ENCODE measurements at regions not wholly inside any gene's neighbourhood (a gene's known extent, or its start where the extent isn't known, plus 50 kb on each side); places are given as distances from the start of the nearest gene placed in this dataset.

DNA sequence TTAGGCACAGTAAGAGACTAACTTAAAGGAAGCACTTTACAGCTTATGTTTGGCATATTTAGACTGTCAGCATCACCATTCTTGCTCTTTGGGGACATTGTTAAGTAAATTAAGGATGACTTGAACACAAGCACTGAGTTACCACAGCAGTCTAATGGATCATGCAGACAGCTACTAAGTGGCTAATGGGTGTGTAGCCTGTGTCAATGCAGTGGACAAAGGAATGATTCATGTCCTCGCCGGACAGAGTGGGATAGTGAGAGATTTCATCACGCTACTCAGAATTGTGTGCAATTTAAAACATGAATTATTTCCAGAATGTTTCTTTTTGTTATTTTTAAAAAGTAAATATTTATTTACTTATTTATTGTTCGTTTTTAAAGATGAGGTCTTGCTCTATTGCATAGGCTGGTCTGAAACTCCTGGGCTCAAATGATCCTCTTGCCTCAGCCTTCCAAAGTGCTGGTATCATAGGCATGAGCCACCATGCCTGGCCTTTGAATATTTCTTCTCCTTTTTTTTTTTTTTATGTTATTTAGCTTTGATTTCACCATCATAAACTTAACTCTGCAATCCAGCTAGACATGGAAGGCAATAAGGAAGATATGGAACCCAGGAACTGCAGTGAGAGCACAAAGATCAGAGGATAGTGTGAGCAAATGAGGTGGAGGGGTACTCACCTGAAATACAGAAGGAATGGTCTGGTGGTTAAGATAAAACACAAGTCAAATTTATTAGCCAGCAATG, 53.0 kb upstream of the KLF4 start:
- DNase-seq (ENCODE audit: low read depth) = peak; percentile 14

DNA sequence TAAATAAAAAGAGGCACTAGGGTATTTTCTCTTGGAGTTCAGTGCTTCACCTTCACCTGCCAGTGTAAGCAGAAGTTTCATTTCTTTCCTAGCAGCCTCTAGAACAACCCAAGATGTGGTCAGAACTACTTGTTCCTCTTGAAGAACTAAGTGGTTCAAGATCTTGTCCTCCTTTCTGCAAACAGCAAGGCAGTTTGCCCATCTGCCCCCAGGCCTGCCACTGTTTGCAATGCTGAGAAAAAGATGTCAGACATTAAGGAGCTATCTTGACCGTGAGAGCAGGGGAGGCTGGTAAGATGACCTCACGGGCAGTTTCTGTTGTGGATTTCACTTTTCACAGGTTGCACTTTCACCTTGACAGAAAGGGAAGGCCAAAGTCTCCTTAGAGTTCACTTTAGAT, 52.0 kb upstream of the KLF4 start:
- DNase-seq (ENCODE audit: low read depth) = no peak

DNA sequence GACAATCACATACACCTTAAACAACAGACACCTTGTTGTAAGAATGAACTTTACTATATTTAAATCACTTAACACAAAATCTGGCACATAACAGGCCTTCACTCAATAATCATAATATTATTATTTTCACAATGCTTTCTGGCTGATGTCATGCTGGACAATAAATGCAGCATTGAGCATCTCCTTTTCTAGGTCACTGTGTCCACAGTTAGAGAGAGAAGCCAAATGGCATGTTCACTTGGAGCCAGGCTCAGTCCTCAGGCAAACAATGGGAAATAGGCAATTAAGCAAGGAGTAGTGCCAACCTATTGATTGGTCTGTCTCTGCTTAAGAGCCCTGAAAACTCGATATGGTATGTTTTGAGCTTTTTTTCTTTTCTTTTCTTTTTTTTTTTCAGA, 50.6 kb upstream of the KLF4 start:
- no peak for DNase-seq (ENCODE audit: low read depth)

DNA sequence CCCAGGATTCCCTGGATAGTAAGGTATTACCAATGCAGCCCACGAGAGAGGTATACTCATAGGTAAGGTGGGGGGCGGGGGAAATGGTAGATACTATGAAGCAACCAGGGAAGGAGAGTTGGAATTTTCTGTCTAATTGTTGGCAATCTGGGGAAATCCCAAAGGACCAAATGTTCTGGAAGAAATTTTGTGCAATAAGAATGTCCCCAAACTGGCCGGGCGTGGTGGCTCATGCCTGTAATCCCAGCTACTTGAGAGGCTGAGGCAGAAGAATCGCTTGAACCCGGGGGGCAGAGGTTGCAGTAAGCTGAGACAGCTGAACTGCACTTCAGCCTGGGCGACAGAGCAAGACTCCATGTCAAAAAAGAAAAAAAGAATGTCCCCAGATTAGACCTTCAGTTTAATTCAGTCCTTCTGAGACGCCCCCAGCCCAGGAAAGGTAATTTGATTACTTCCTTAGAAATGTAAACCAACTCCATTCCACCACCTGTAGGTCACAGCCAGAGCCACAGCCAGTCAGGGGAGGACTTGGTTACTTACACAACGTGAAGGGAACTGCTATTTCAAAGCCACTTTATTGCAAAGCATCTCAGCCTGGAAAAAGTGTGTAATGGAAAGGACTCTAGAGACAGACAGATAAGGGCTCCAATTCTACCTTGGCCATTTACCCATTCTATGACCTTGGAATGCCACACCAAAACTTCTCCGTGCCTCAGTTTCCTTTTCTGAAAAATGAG, 50.0 kb upstream of the KLF4 start:
- DNase-seq (ENCODE audit: low read depth) = no peak

All from RPMI7951 (cell line).